H1 (cell line): ENCODE measurements at regions not wholly inside any gene's neighbourhood (a gene's known extent, or its start where the extent isn't known, plus 50 kb on each side); places are given as distances from the start of the nearest gene placed in this dataset.

Experiments
- KDM1A ChIP-seq: fragments of 200-600, 300-600 bp; sonication (generic); IDR thresholded peaks from 2 replicates; pipeline ENCODE4 v1.7.1; 2016; ENCODE audit warnings: mild to moderate bottlenecking, low read length, borderline replicate concordance
- RNF2 ChIP-seq: fragments of 200-900, 300-1000 bp; sonication (generic); IDR thresholded peaks from 2 replicates; pipeline ENCODE4 v1.7.1; 2016; ENCODE audit warnings: borderline replicate concordance, low read depth, mild to moderate bottlenecking, antibody characterized with exemption, low read length; ENCODE audit not compliant: poor library complexity, severe bottlenecking; ENCODE audit errors: missing control alignments
- TF ChIP-seq, protein P1 (sequence below): fragments of 300-600 bp; sonication (generic); IDR thresholded peaks from 2 replicates; pipeline ENCODE4 v1.7.1; 2012; ENCODE audit warnings: low read length, moderate library complexity, mild to moderate bottlenecking, inconsistent platforms; ENCODE audit not compliant: insufficient replicate concordance

DNA sequence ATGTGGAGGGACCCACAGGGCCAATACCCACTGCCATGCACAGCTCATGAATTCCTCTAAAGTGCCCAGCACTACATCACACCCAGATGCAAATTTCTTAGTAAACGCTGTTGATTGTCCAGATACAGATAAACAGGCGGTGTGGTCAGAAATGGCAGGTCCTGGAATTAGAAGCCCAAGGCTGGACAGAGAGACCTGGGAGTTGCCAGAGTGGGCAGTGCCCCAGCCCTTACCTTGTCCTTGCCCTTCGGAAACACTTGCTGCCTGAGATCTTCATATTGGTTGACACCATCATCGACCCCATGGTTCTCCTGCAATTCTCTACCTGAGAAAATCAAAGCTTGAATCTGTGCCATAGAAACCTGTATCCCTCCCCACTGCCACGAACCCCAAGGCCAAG is 149.3 kb upstream of the ETV3 start (continued):
- TF ChIP-seq, protein P1, sequence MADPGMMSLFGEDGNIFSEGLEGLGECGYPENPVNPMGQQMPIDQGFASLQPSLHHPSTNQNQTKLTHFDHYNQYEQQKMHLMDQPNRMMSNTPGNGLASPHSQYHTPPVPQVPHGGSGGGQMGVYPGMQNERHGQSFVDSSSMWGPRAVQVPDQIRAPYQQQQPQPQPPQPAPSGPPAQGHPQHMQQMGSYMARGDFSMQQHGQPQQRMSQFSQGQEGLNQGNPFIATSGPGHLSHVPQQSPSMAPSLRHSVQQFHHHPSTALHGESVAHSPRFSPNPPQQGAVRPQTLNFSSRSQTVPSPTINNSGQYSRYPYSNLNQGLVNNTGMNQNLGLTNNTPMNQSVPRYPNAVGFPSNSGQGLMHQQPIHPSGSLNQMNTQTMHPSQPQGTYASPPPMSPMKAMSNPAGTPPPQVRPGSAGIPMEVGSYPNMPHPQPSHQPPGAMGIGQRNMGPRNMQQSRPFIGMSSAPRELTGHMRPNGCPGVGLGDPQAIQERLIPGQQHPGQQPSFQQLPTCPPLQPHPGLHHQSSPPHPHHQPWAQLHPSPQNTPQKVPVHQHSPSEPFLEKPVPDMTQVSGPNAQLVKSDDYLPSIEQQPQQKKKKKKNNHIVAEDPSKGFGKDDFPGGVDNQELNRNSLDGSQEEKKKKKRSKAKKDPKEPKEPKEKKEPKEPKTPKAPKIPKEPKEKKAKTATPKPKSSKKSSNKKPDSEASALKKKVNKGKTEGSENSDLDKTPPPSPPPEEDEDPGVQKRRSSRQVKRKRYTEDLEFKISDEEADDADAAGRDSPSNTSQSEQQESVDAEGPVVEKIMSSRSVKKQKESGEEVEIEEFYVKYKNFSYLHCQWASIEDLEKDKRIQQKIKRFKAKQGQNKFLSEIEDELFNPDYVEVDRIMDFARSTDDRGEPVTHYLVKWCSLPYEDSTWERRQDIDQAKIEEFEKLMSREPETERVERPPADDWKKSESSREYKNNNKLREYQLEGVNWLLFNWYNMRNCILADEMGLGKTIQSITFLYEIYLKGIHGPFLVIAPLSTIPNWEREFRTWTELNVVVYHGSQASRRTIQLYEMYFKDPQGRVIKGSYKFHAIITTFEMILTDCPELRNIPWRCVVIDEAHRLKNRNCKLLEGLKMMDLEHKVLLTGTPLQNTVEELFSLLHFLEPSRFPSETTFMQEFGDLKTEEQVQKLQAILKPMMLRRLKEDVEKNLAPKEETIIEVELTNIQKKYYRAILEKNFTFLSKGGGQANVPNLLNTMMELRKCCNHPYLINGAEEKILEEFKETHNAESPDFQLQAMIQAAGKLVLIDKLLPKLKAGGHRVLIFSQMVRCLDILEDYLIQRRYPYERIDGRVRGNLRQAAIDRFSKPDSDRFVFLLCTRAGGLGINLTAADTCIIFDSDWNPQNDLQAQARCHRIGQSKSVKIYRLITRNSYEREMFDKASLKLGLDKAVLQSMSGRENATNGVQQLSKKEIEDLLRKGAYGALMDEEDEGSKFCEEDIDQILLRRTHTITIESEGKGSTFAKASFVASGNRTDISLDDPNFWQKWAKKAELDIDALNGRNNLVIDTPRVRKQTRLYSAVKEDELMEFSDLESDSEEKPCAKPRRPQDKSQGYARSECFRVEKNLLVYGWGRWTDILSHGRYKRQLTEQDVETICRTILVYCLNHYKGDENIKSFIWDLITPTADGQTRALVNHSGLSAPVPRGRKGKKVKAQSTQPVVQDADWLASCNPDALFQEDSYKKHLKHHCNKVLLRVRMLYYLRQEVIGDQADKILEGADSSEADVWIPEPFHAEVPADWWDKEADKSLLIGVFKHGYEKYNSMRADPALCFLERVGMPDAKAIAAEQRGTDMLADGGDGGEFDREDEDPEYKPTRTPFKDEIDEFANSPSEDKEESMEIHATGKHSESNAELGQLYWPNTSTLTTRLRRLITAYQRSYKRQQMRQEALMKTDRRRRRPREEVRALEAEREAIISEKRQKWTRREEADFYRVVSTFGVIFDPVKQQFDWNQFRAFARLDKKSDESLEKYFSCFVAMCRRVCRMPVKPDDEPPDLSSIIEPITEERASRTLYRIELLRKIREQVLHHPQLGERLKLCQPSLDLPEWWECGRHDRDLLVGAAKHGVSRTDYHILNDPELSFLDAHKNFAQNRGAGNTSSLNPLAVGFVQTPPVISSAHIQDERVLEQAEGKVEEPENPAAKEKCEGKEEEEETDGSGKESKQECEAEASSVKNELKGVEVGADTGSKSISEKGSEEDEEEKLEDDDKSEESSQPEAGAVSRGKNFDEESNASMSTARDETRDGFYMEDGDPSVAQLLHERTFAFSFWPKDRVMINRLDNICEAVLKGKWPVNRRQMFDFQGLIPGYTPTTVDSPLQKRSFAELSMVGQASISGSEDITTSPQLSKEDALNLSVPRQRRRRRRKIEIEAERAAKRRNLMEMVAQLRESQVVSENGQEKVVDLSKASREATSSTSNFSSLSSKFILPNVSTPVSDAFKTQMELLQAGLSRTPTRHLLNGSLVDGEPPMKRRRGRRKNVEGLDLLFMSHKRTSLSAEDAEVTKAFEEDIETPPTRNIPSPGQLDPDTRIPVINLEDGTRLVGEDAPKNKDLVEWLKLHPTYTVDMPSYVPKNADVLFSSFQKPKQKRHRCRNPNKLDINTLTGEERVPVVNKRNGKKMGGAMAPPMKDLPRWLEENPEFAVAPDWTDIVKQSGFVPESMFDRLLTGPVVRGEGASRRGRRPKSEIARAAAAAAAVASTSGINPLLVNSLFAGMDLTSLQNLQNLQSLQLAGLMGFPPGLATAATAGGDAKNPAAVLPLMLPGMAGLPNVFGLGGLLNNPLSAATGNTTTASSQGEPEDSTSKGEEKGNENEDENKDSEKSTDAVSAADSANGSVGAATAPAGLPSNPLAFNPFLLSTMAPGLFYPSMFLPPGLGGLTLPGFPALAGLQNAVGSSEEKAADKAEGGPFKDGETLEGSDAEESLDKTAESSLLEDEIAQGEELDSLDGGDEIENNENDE, result no peak
- TF ChIP-seq RNF2 (no peak), KDM1A (no peak)
